ENCODE measurements at regions not wholly inside any gene's neighbourhood (a gene's known extent, or its start where the extent isn't known, plus 50 kb on each side); places are given as distances from the start of the nearest gene placed in this dataset.
"Not testable (repeated sequence)": the region's sequence is repeated elsewhere in the genome, so short reads cannot be mapped to it uniquely, and the experiment has no call there.

- H3K4me3 ChIP-seq (ENCODE audit: low read length), result no peak overlapping the region
- H3K4me1 ChIP-seq (ENCODE audit: control insufficient read depth, insufficient read depth, low read length), result no peaks in the 10 kb centered on the region
- no peaks in the 10 kb centered on the region for H3K27me3 ChIP-seq (ENCODE audit: control insufficient read depth, insufficient read depth, low read length)
- no peaks in the 10 kb centered on the region for H3K9me3 ChIP-seq (ENCODE audit: control insufficient read depth, low read depth, low read length)
- DNase-seq, result no peak
- WGBS (ENCODE audit: insufficient coverage, low lambda C conversion rate), result no CpG with 5 or more reads among the region's 11 CpGs
- H3K27ac ChIP-seq (ENCODE audit: low read length), result no peak overlapping the region
- H3K36me3 ChIP-seq (ENCODE audit: control insufficient read depth, insufficient read depth, low read length), result no peaks in the 10 kb centered on the region
These were observed 79.0 kb upstream of the SGO1 start for GRCh38 chr3:20264900-20265567.

- Histone ChIP-seq H3K27me3 (ENCODE audit: control insufficient read depth, insufficient read depth, low read length) (no peaks in the 10 kb centered on the region), H3K36me3 (ENCODE audit: control insufficient read depth, insufficient read depth, low read length) (no peaks in the 10 kb centered on the region), H3K4me1 (ENCODE audit: control insufficient read depth, insufficient read depth, low read length) (no peaks in the 10 kb centered on the region), H3K9me3 (ENCODE audit: control insufficient read depth, low read depth, low read length) (no peaks in the 10 kb centered on the region), H3K27ac (ENCODE audit: low read length) (no peak overlapping the region), H3K4me3 (ENCODE audit: low read length) (no peak overlapping the region)
- no CpG with 5 or more reads among the region's 1 CpG for WGBS (ENCODE audit: insufficient coverage, low lambda C conversion rate)
- no peak for DNase-seq
These were observed 72.4 kb upstream of the SGO1 start for GRCh38 chr3:20258371-20258770.

- Histone ChIP-seq H3K4me3 (ENCODE audit: low read length) (no peak overlapping the region), H3K36me3 (ENCODE audit: control insufficient read depth, insufficient read depth, low read length) (no peaks in the 10 kb centered on the region), H3K4me1 (ENCODE audit: control insufficient read depth, insufficient read depth, low read length) (no peaks in the 10 kb centered on the region), H3K9me3 (ENCODE audit: control insufficient read depth, low read depth, low read length) (no peaks in the 10 kb centered on the region), H3K27me3 (ENCODE audit: control insufficient read depth, insufficient read depth, low read length) (no peaks in the 10 kb centered on the region), H3K27ac (ENCODE audit: low read length) (no peak overlapping the region)
- DNase-seq, result no peak
- WGBS (ENCODE audit: insufficient coverage, low lambda C conversion rate), result 100% methylated on average over 1 of the region's 3 CpGs
These were observed 70.1 kb upstream of the SGO1 start for GRCh38 chr3:20256144-20256543.

GRCh38 chr3:20254268-20255117, 68.5 kb upstream of the SGO1 start:
- H3K27ac ChIP-seq (ENCODE audit: low read length), result no peak overlapping the region
- H3K4me1 ChIP-seq (ENCODE audit: control insufficient read depth, insufficient read depth, low read length), result no peaks in the 10 kb centered on the region
- no peaks in the 10 kb centered on the region for H3K9me3 ChIP-seq (ENCODE audit: control insufficient read depth, low read depth, low read length)
- WGBS (ENCODE audit: insufficient coverage, low lambda C conversion rate), result no CpG with 5 or more reads among the region's 18 CpGs
- DNase-seq, result no peak
- H3K27me3 ChIP-seq (ENCODE audit: control insufficient read depth, insufficient read depth, low read length), result no peaks in the 10 kb centered on the region
- no peak overlapping the region for H3K4me3 ChIP-seq (ENCODE audit: low read length)
- no peaks in the 10 kb centered on the region for H3K36me3 ChIP-seq (ENCODE audit: control insufficient read depth, insufficient read depth, low read length)

GRCh38 chr3:20250786-20251185, 64.8 kb upstream of the SGO1 start:
- no peak for DNase-seq
- no peaks in the 10 kb centered on the region for H3K27me3 ChIP-seq (ENCODE audit: control insufficient read depth, insufficient read depth, low read length)
- WGBS (ENCODE audit: insufficient coverage, low lambda C conversion rate), result no CpG with 5 or more reads among the region's 1 CpG

GRCh38 chr3:20250314-20250713, 64.3 kb upstream of the SGO1 start:
- no peak for DNase-seq
- no peak overlapping the region for H3K4me3 ChIP-seq (ENCODE audit: low read length)
- WGBS (ENCODE audit: insufficient coverage, low lambda C conversion rate), result no CpG with 5 or more reads among the region's 3 CpGs
- H3K9me3 ChIP-seq (ENCODE audit: control insufficient read depth, low read depth, low read length), result no peaks in the 10 kb centered on the region
- H3K27me3 ChIP-seq (ENCODE audit: control insufficient read depth, insufficient read depth, low read length), result no peaks in the 10 kb centered on the region
- H3K4me1 ChIP-seq (ENCODE audit: control insufficient read depth, insufficient read depth, low read length), result no peaks in the 10 kb centered on the region
- no peak overlapping the region for H3K27ac ChIP-seq (ENCODE audit: low read length)
- no peaks in the 10 kb centered on the region for H3K36me3 ChIP-seq (ENCODE audit: control insufficient read depth, insufficient read depth, low read length)

More at GRCh38 chr3:20250786-20251185, 64.8 kb upstream of the SGO1 start:
- H3K27ac ChIP-seq (ENCODE audit: low read length), result no peak overlapping the region
- H3K36me3 ChIP-seq (ENCODE audit: control insufficient read depth, insufficient read depth, low read length), result no peaks in the 10 kb centered on the region
- H3K4me1 ChIP-seq (ENCODE audit: control insufficient read depth, insufficient read depth, low read length), result no peaks in the 10 kb centered on the region
- no peak overlapping the region for H3K4me3 ChIP-seq (ENCODE audit: low read length)
- no peaks in the 10 kb centered on the region for H3K9me3 ChIP-seq (ENCODE audit: control insufficient read depth, low read depth, low read length)

- no peak for DNase-seq
- Histone ChIP-seq H3K27ac (ENCODE audit: low read length) (no peak overlapping the region), H3K4me1 (ENCODE audit: control insufficient read depth, insufficient read depth, low read length) (no peaks in the 10 kb centered on the region), H3K4me3 (ENCODE audit: low read length) (no peak overlapping the region), H3K9me3 (ENCODE audit: control insufficient read depth, low read depth, low read length) (no peaks in the 10 kb centered on the region), H3K36me3 (ENCODE audit: control insufficient read depth, insufficient read depth, low read length) (no peaks in the 10 kb centered on the region), H3K27me3 (ENCODE audit: control insufficient read depth, insufficient read depth, low read length) (no peaks in the 10 kb centered on the region)
- WGBS (ENCODE audit: insufficient coverage, low lambda C conversion rate), result no CpG with 5 or more reads among the region's 1 CpG
These were observed 60.7 kb upstream of the SGO1 start for GRCh38 chr3:20246662-20247061.

GRCh38 chr3:20245781-20246180, 59.8 kb upstream of the SGO1 start:
- WGBS (ENCODE audit: insufficient coverage, low lambda C conversion rate), result 89% methylated on average over 3 of the region's 3 CpGs
- Histone ChIP-seq H3K36me3 (ENCODE audit: control insufficient read depth, insufficient read depth, low read length) (no peaks in the 10 kb centered on the region), H3K4me3 (ENCODE audit: low read length) (no peak overlapping the region), H3K27ac (ENCODE audit: low read length) (no peak overlapping the region), H3K4me1 (ENCODE audit: control insufficient read depth, insufficient read depth, low read length) (no peaks in the 10 kb centered on the region), H3K27me3 (ENCODE audit: control insufficient read depth, insufficient read depth, low read length) (no peaks in the 10 kb centered on the region), H3K9me3 (ENCODE audit: control insufficient read depth, low read depth, low read length) (no peaks in the 10 kb centered on the region)
- DNase-seq, result no peak

- Histone ChIP-seq H3K27me3 (ENCODE audit: control insufficient read depth, insufficient read depth, low read length) (no peaks in the 10 kb centered on the region), H3K4me3 (ENCODE audit: low read length) (no peak overlapping the region), H3K27ac (ENCODE audit: low read length) (no peak overlapping the region), H3K4me1 (ENCODE audit: control insufficient read depth, insufficient read depth, low read length) (no peaks in the 10 kb centered on the region), H3K9me3 (ENCODE audit: control insufficient read depth, low read depth, low read length) (no peaks in the 10 kb centered on the region), H3K36me3 (ENCODE audit: control insufficient read depth, insufficient read depth, low read length) (no peaks in the 10 kb centered on the region)
- WGBS (ENCODE audit: insufficient coverage, low lambda C conversion rate), result no CpG with 5 or more reads among the region's 2 CpGs
- DNase-seq, result no peak
These were observed 54.3 kb upstream of the SGO1 start for GRCh38 chr3:20240154-20240883.

GRCh38 chr3:20238199-20238598, 52.2 kb upstream of the SGO1 start:
- no CpG with 5 or more reads among the region's 3 CpGs for WGBS (ENCODE audit: insufficient coverage, low lambda C conversion rate)
- not testable (repeated sequence) for H3K36me3 ChIP-seq (ENCODE audit: control insufficient read depth, insufficient read depth, low read length); DNase-seq; H3K27me3 ChIP-seq (ENCODE audit: control insufficient read depth, insufficient read depth, low read length); H3K4me1 ChIP-seq (ENCODE audit: control insufficient read depth, insufficient read depth, low read length); H3K27ac ChIP-seq (ENCODE audit: low read length); H3K4me3 ChIP-seq (ENCODE audit: low read length); H3K9me3 ChIP-seq (ENCODE audit: control insufficient read depth, low read depth, low read length)

Data from large intestine (tissue), 3 donors.